Endothelial cell of umbilical vein (primary cell): ENCODE measurements at regions not wholly inside any gene's neighbourhood (a gene's known extent, or its start where the extent isn't known, plus 50 kb on each side); places are given as distances from the start of the nearest gene placed in this dataset.
"Not testable (repeated sequence)": the region's sequence is repeated elsewhere in the genome, so short reads cannot be mapped to it uniquely, and the experiment has no call there.

Source experiments
- CTCF ChIP-seq, 2 donors: IDR thresholded peaks; 1 replicate in 1 of 2; 2 replicates in 1 of 2; pipeline ENCODE4 v1.5.1; 2011; ENCODE audit warnings: low read length in 2 of 2, mild to moderate bottlenecking in 2 of 2, moderate library complexity in 2 of 2, control low read depth in 1 of 2, inconsistent platforms in 1 of 2, low read depth in 1 of 2; ENCODE audit not compliant: insufficient read depth in 1 of 2; ENCODE audit errors: extremely low read depth in 1 of 2
- EZH2 ChIP-seq: IDR thresholded peaks from 2 replicates; pipeline ENCODE4 v1.6.1; 2012; ENCODE audit warnings: borderline replicate concordance, low read depth, mild to moderate bottlenecking, moderate library complexity, low read length, inconsistent platforms; ENCODE audit not compliant: severe bottlenecking
- FOS ChIP-seq: IDR thresholded peaks from 2 replicates; pipeline ENCODE4 v1.6.1; 2011; ENCODE audit warnings: mild to moderate bottlenecking, low read length, moderate library complexity, borderline replicate concordance; ENCODE audit not compliant: insufficient read depth
- GATA2 ChIP-seq: IDR thresholded peaks from 2 replicates; pipeline ENCODE4 v1.7.0; 2011; ENCODE audit warnings: low read depth, mild to moderate bottlenecking, moderate library complexity, mixed read lengths, low read length; ENCODE audit not compliant: insufficient read length, insufficient read depth
- JUN ChIP-seq: IDR thresholded peaks from 2 replicates; pipeline ENCODE4 v1.6.1; 2011; ENCODE audit warnings: borderline replicate concordance, low read depth; ENCODE audit not compliant: insufficient read length, insufficient read depth
- MAX ChIP-seq: IDR thresholded peaks from 2 replicates; pipeline ENCODE4 v1.6.1; 2011; ENCODE audit not compliant: insufficient read depth, insufficient read length
- MYC ChIP-seq: IDR thresholded peaks from one replicate; pipeline ENCODE4 v1.6.1; 2011; ENCODE audit warnings: mild to moderate bottlenecking, low read depth, low read length
- POLR2A ChIP-seq: IDR thresholded peaks from 2 replicates; pipeline ENCODE4 v1.6.1; 2012; ENCODE audit warnings: low read depth, mild to moderate bottlenecking, control low read depth, low read length
- POLR2AphosphoS5 ChIP-seq: IDR thresholded peaks from 2 replicates; pipeline ENCODE4 v1.6.1; 2012; ENCODE audit warnings: low read depth, mild to moderate bottlenecking, control low read depth, low read length, moderate library complexity; ENCODE audit not compliant: insufficient read depth

DNA sequence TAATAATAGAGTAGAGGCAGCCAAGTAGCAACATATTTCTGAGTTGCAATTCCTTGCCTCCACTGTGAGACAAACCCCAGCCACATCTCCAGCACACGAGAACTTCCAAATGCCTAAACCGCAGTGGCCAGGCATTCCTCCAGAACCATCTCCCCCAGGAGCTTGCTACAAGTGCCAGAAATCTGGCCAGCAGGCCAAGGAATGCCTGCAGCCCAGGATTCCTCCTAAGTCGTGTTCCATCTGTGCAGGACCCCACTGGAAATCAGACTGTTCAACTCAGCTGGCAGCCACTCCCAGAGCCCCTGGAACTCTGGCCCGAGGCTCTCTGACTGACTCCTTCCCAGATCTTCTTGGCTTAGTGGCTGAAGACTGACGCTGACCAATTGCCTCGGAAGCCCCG is 937.2 kb upstream of the HS3ST1 start:
- not testable (repeated sequence) for TF ChIP-seq CTCF (IDR thresholded peaks at IDR 0.05; ENCODE audit: extremely low read depth in 1 of 2, insufficient read depth in 1 of 2, low read depth in 1 of 2, low read length in 2 of 2); JUN; POLR2A; MYC; EZH2; MAX; GATA2; POLR2AphosphoS5; FOS
